ENCODE measurements at regions not wholly inside any gene's neighbourhood (a gene's known extent, or its start where the extent isn't known, plus 50 kb on each side); places are given as distances from the start of the nearest gene placed in this dataset.

DNA sequence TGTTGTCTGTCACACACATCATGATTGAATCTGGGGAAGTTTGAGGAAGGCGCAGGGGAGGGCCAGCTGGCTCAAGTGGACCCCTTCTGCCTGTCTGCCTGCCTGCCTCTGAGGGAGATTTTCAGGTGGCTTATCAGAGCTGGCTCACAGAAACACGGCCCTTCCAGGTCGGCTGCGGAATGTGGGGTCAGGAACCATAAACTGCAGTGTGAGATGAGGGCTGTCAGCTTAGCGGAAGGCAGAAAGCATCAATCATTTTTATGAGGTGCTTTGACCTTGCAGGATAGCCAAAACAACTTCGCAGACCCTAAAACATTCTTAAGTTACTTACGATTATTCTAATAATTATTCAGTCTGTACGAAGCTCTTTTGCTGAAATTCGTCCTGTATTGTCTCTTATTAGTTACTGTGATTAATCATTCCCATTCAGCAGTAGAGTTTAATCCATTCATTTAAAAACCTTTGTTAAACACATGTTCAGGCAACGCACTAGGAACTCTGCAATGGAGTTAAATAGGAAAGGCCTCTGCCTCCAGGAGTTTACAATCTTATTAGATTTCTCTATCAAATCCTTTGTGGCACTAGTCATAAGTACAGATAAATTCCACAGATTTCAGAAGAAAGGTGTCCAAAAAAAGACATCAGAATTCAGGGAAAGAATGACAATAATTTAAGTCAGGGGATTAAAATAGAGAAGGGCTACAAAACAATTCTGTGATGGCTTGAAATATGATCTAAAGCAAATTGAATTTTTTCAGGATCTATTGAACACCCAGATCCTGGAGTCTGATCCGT, 371.6 kb downstream of the HRH4 start:
- DNase-seq (ENCODE audit: low read depth), result no peak

GRCh38 chr18:24835751-24836150, 375.3 kb downstream of the HRH4 start:
- DNase-seq (ENCODE audit: low read depth), result no peak

DNA sequence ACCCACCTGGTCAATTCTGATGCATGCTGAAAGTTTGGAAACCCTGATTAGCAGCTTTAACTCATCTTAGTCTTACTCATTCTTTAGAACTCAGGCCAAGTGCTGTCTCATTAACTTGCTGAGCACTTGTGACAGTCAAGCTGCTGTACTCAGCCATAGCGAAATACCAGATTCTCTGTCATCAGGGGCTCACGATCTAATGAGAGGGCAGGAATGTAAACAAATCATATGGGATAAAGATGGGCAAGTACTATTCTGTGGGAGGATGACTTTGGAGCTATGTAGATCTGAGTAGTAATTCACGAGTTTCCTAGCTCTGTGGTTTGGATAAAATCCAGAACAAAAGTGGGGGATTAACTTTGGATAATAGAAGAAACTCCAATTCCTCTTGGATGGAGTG, 376.6 kb downstream of the HRH4 start:
- no peak for DNase-seq (ENCODE audit: low read depth)

GRCh38 chr18:24840051-24840450, 379.6 kb downstream of the HRH4 start:
- DNase-seq (ENCODE audit: low read depth), result no peak

GRCh38 chr18:24840640-24841039, 380.2 kb downstream of the HRH4 start:
- DNase-seq (ENCODE audit: low read depth), result no peak

DNA sequence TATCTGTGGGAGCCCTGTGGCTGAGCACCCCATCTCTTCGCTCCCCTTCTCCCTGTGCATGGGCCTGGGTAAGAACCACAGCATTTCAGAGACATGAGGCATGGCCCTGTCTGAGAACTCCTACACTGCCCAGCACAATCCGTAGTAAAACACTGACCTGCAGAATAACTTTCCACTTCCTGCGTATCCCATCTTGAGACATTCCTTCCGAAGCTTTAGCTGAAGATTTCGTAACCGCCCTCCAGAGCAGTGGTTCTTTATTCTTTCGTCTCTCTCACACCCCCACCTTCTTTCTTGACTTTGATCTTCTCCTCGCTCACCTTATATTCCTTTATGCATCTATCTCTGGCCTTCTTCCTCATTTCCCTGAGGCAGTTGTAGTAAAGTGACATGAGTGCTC, 381.1 kb downstream of the HRH4 start:
- DNase-seq (ENCODE audit: low read depth), result no peak

- no peak for DNase-seq (ENCODE audit: low read depth)
Observed at GRCh38 chr18:24843123-24843522, 382.7 kb downstream of the HRH4 start.

DNA sequence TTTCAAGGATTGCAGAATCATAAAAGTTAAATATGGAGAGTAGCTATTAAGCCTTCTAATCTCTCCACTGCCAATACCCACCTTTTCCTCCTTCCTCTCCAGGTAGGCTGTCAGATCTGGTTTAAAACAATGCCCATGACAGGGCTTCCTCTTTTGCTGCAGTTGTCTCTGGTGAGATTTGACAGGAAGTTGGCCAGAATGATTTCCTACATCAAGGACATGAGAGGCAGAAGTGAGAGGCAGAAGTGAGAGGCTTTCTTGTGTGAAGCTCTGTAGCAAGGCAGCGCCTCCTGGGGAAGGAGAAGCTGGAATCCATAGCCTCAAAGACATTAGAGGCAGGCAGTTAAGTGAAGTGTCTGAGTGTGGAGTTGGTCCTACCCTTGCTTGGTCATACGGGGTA, 385.7 kb downstream of the HRH4 start:
- no peak for DNase-seq (ENCODE audit: low read depth)

DNA sequence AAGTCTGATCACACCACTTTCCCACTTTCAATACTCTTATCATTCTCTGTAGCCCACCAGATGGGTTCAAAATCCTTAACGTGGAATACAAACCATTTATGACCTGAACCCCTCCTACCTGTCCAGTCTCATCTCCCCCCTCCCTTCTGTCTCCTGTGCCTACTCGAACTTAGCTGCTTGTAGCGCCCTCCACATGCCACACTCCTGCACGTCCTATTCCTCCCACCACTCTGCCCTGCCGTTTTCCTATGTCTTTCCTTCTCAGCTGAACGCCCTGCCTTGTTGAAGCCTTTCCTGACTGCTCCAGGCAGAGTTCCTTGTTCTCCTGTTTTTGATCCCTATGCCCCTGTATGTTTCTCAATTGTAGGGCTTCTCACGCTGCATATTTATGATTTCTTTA, 390.1 kb downstream of the HRH4 start:
- no peak for DNase-seq (ENCODE audit: low read depth)

- no peak for DNase-seq (ENCODE audit: low read depth)
Observed at GRCh38 chr18:24853076-24853475, 392.6 kb downstream of the HRH4 start.

DNA sequence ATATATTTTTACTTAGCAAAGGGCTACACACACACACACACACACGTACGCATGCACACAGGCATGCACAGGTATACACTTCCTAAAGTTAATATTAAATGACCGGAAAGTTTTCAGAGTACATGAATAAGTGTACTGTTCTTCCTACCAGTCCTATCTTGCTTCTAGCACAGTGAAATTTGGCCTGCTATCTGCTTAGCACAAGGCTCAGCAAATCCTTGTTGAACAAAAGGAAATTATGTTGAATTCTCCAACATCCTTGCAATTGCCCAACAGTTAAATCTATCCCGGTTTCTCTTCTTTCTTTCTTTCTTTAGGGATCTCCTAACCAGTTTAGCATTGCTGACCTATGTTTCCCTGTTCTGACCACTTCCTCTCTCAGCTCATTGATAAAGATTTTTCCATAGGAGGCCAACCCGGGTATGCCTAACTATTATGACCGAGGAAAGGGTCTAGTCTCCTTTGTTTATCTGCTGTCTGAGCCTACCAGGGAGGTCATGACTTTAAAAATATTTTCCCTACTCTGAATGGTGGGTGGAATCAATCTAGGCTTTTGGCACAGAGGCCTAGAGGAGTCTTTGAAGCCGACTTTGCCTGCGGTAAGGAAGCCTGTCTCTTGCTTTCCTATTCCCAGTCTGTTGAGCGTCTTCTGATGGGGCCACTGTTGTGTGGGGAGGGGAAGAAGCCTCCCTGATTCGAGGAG, 400.7 kb downstream of the HRH4 start:
- no peak for DNase-seq (ENCODE audit: low read depth)

DNA sequence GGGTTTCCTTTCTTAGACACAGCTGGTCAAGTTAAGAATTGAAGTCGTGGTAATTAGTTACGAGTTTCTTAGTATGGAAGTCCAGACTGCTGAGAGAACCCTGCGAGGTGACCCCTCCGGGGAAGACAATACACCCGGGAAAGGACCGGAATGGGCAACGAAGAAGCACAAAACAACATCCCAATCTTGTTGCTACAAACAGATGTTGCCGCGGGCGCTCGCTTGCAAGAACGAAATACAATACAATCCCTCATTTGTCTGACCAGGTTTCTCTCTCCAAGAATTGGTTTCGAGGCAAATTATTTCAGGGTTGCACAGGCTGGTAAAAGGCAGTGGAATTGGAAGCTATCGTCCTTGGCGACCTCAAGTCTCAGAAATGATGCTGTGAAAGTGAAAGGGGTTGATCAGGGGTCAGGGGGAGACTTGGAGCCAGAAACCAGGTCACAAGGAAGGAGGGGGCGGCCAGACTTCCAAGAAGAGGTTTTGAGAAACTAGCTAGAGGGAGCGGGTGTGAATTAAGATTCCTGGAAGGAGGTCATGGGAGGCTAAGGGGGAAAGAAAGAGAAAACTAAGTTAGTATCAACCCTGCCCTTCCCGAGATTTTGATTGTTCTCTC, 401.9 kb downstream of the HRH4 start:
- DNase-seq (ENCODE audit: low read depth), result no peak

- no peak for DNase-seq (ENCODE audit: low read depth)
Observed at GRCh38 chr18:24868311-24868710, 407.9 kb downstream of the HRH4 start.

DNA sequence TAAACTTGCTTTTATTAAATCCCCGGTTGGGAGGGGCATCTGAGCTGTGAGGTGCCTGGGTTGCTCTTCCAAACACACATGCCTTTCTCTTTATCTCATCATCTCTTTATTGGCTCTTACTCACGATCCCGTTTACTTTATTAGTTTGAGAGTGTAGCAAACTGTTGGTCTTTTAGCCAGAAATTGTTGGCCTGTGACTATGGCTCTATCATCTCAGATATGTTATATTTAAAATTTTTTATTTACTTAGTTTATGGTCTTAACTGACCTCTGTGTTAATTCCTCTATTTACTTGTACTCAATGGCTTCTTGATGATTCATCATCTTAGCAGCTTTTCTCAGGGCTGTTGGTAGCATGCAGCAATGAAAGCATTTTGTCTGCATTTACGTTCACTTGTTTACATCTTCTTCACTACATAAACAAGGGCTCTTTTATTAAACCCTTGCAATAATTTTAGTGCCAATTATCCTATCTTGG, 408.4 kb downstream of the HRH4 start:
- no peak for DNase-seq (ENCODE audit: low read depth)

- DNase-seq (ENCODE audit: low read depth), result no peak
Observed at GRCh38 chr18:24869285-24869684, 408.8 kb downstream of the HRH4 start.

GRCh38 chr18:24875286-24875685, 414.8 kb downstream of the HRH4 start:
- DNase-seq (ENCODE audit: low read depth), result no peak

DNA sequence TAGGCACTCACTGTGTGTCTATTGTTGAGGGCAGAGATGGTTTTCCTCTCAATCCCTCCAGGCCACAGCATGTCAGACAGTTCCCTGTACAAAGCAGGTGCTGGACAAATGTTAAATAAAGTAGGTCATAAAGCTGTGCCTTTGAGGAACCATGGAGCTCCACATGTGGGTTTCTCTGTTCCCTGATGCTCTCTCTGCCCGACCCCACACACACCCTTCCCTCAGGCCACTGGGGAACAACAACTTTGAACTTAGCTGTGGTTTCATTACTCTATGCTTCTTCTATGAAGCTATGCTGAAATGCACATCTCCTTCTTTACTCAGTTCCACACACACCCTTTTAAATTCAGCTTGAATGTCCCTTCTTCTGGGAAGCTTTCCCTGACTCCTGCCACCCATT, 415.3 kb downstream of the HRH4 start:
- DNase-seq (ENCODE audit: low read depth), result no peak

- DNase-seq (ENCODE audit: low read depth), result no peak
Observed at GRCh38 chr18:24876266-24876665, 415.8 kb downstream of the HRH4 start.

DNA sequence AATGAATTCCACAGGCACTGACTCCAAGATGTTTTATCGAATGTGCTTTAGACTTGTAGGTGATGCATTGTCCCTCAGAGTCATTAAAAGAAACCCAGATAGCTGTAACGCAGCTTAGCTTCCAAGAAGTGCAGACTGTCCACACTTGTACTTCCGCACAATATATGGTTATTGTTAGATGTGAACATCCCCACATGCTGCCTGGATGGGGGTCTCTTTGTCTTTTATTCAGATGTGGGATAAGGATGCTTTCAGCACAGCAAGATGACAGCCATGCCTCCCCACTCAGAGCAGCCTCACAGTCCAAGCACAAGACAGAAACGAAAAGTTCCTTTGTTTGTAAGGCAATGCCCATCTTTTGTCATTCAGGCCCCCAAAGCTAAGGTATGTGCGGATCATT, 416.6 kb downstream of the HRH4 start:
- DNase-seq (ENCODE audit: low read depth), result no peak

- DNase-seq (ENCODE audit: low read depth), result no peak
Observed at GRCh38 chr18:24877546-24877945, 417.1 kb downstream of the HRH4 start.

DNA sequence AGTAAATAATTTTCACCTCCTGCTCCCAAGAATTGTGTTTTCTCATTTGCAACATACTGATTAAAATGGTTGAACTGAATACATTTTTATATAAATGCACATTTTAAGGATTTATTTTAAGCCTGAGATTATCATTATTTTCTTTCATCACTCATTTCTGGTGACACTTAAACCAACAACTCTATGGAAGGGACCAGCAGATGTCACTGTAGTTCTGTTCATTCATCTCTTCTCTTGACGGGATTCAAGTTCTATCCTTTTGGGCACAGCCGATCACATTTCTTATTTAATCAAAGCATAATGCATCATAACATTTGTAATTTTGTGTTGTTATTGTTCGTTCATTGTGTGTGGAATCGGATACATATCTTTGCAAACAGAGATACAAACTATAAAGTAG, 417.9 kb downstream of the HRH4 start:
- peak; percentile 7 for DNase-seq (ENCODE audit: low read depth)

DNA sequence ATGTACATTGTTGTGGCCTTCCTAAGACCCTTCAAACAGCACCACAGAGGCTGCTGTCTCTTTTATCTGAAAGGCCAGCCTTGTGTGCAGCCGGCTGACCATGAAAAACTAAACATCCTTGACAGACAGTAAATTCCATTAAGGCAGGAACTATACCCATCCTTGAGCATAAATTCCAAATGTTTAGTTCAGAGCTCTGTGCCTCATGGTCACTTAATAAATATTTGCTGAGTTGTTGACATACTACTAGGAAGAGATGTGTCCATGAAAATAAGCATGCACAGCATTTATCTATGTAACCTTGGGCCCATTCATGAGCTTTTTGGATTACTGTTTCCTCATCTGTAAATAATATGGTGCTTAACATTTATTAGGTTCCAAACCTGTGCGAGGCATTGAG, 424.8 kb downstream of the HRH4 start:
- DNase-seq (ENCODE audit: low read depth), result no peak

GRCh38 chr18:24894880-24895279, 434.4 kb downstream of the HRH4 start:
- no peak for DNase-seq (ENCODE audit: low read depth)

Data from CMK (cell line).